ENCODE measurements at regions not wholly inside any gene's neighbourhood (a gene's known extent, or its start where the extent isn't known, plus 50 kb on each side); places are given as distances from the start of the nearest gene placed in this dataset.
"Not testable (repeated sequence)": the region's sequence is repeated elsewhere in the genome, so short reads cannot be mapped to it uniquely, and the experiment has no call there.

GRCh38 chr3:6416049-6416661 is 444.8 kb upstream of the GRM7 start:
- peak; percentile 61 for DNase-seq (ENCODE audit: low read depth)
- TF ChIP-seq CTCF (IDR thresholded peaks at IDR 0.05; ENCODE audit: insufficient read depth, low read depth, low read length, missing control alignments) = no peak
- no peak overlapping the region for H3K4me3 ChIP-seq (ENCODE audit: low read depth, low read length)

GRCh38 chr3:6417174-6417573 is 443.7 kb upstream of the GRM7 start:
- H3K4me3 ChIP-seq (ENCODE audit: low read depth, low read length) = no peak overlapping the region
- no peak for DNase-seq (ENCODE audit: low read depth)
- no peak for TF ChIP-seq CTCF (IDR thresholded peaks at IDR 0.05; ENCODE audit: insufficient read depth, low read depth, low read length, missing control alignments)

GRCh38 chr3:6418485-6418884 is 442.4 kb upstream of the GRM7 start:
- TF ChIP-seq CTCF (IDR thresholded peaks at IDR 0.05; ENCODE audit: insufficient read depth, low read depth, low read length, missing control alignments) = no peak
- no peak overlapping the region for H3K4me3 ChIP-seq (ENCODE audit: low read depth, low read length)
- DNase-seq (ENCODE audit: low read depth) = no peak

- DNase-seq (ENCODE audit: low read depth) = no peak
- H3K4me3 ChIP-seq (ENCODE audit: low read depth, low read length) = no peak overlapping the region
- TF ChIP-seq CTCF (IDR thresholded peaks at IDR 0.05; ENCODE audit: insufficient read depth, low read depth, low read length, missing control alignments) = no peak
Observed at GRCh38 chr3:6421666-6422445, 439.1 kb upstream of the GRM7 start.

- no peak for DNase-seq (ENCODE audit: low read depth)
- TF ChIP-seq CTCF (IDR thresholded peaks at IDR 0.05; ENCODE audit: insufficient read depth, low read depth, low read length, missing control alignments) = no peak
- no peak overlapping the region for H3K4me3 ChIP-seq (ENCODE audit: low read depth, low read length)
Observed at GRCh38 chr3:6425289-6425820, 435.6 kb upstream of the GRM7 start.

- not testable (repeated sequence) for DNase-seq (ENCODE audit: low read depth); H3K4me3 ChIP-seq (ENCODE audit: low read depth, low read length)
Observed at GRCh38 chr3:6428276-6428675, 432.6 kb upstream of the GRM7 start.

- no peak for TF ChIP-seq CTCF (IDR thresholded peaks at IDR 0.05; ENCODE audit: insufficient read depth, low read depth, low read length, missing control alignments)
- no peak overlapping the region for H3K4me3 ChIP-seq (ENCODE audit: low read depth, low read length)
- DNase-seq (ENCODE audit: low read depth) = no peak
Observed at GRCh38 chr3:6435951-6436350, 425.0 kb upstream of the GRM7 start.
